Lung (tissue), 11 donors: ENCODE measurements at regions not wholly inside any gene's neighbourhood (a gene's known extent, or its start where the extent isn't known, plus 50 kb on each side); places are given as distances from the start of the nearest gene placed in this dataset.

ENCODE experiments used
- ATAC-seq: fragments of 200-7000 bp; cut with Tn5 transposase; one replicate; pipeline ENCODE4 v1.9.1; 2020; ENCODE audit warnings: moderate number of reproducible peaks; ENCODE audit not compliant: insufficient read depth, low FRiP score
- DNase-seq, 3 donors: peaks; one replicate each; pipeline ENCODE4 v3.0.0-alpha.2; 2013 to 2017
- H3K27ac ChIP-seq, 2 donors: one replicate each; pipeline ENCODE4 v1.5.1; 2013; ENCODE audit warnings: mild to moderate bottlenecking in 2 of 2, moderate library complexity in 2 of 2, control low read depth in 1 of 2, inconsistent platforms in 1 of 2, low read depth in 1 of 2, low read length in 1 of 2
- H3K27me3 ChIP-seq, 3 donors: one replicate each; pipeline ENCODE4 v1.5.1; 2013; ENCODE audit warnings: low read length in 2 of 3; ENCODE audit not compliant: control insufficient read depth in 3 of 3, insufficient read depth in 3 of 3
- H3K36me3 ChIP-seq, 4 donors: one replicate each; pipeline ENCODE4 v1.5.1; 2013; ENCODE audit warnings: low read length in 4 of 4, mild to moderate bottlenecking in 1 of 4, moderate library complexity in 1 of 4; ENCODE audit not compliant: control insufficient read depth in 4 of 4, insufficient read depth in 4 of 4
- H3K4me1 ChIP-seq, 5 donors: one replicate each; pipeline ENCODE4 v1.5.1; 2013; ENCODE audit warnings: low read length in 5 of 5, mild to moderate bottlenecking in 2 of 5, moderate library complexity in 1 of 5; ENCODE audit not compliant: control insufficient read depth in 5 of 5, insufficient read depth in 5 of 5
- H3K4me3 ChIP-seq: one replicate; pipeline ENCODE4 v1.5.1; 2013; ENCODE audit warnings: mild to moderate bottlenecking, control low read depth, moderate library complexity
- H3K9ac ChIP-seq, 2 donors: one replicate each; pipeline ENCODE4 v1.5.1; 2013; ENCODE audit warnings: low read length in 2 of 2, control low read depth in 1 of 2; ENCODE audit not compliant: insufficient read depth in 1 of 2
- H3K9me3 ChIP-seq, 4 donors: one replicate each; pipeline ENCODE4 v1.5.1; 2013; ENCODE audit warnings: low read length in 3 of 4, mild to moderate bottlenecking in 1 of 4, moderate library complexity in 1 of 4; ENCODE audit not compliant: control insufficient read depth in 4 of 4, insufficient read depth in 3 of 4
- WGBS, 2 donors: extraction: QIAGEN DNeasy Blood & Tissue Kit; methylation state at CpG; one replicate each; pipeline ENCODE4 v1.1.7; 2013; 5-methylcytosine and 5-hydroxymethylcytosine counted together
- TF ChIP-seq, protein P1 (sequence below): IDR thresholded peaks from 2 replicates; pipeline ENCODE4 v1.5.1; 2012; ENCODE audit warnings: mild to moderate bottlenecking; ENCODE audit errors: control extremely low read depth, extremely low read depth
- donor health status: control.
- donor health status: control.
- donor health status: Bipolar disorder and iron deficiency.
- donor health status: healthy.
- donor health status: DM: yes; HTN: yes; CAD: no.

DNA sequence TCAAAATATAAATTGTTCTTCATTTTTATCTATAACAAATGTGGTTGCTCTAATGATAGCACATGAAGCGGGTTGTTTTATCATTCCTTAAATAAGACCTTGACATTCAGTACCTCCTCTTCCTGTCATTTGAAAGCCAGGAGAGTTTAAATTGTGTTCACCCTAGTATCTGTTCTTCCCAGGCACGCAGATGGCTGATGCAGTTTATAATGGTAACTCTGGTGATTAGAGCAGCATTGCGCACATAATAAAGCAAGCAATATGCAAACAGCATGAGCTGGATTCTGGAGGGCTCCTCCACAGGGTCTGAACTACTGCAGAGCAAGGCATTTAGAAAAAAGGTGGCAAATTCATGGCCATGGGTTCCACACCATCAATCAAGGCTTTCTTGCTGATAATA, 307.8 kb downstream of the ENC1 start:
- H3K9me3 ChIP-seq = no peaks in the 10 kb centered on the region
- peaks cover 0 to 5% (median 0%) of the 10 kb centered on the region in 5 donors for H3K4me1 ChIP-seq
- no peak for DNase-seq
- no peaks in the 10 kb centered on the region for H3K36me3 ChIP-seq
- WGBS, 2 donors = 78 to 88% methylated on average over 3 of the region's 3 CpGs
- TF ChIP-seq, protein P1, sequence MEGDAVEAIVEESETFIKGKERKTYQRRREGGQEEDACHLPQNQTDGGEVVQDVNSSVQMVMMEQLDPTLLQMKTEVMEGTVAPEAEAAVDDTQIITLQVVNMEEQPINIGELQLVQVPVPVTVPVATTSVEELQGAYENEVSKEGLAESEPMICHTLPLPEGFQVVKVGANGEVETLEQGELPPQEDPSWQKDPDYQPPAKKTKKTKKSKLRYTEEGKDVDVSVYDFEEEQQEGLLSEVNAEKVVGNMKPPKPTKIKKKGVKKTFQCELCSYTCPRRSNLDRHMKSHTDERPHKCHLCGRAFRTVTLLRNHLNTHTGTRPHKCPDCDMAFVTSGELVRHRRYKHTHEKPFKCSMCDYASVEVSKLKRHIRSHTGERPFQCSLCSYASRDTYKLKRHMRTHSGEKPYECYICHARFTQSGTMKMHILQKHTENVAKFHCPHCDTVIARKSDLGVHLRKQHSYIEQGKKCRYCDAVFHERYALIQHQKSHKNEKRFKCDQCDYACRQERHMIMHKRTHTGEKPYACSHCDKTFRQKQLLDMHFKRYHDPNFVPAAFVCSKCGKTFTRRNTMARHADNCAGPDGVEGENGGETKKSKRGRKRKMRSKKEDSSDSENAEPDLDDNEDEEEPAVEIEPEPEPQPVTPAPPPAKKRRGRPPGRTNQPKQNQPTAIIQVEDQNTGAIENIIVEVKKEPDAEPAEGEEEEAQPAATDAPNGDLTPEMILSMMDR = no peak
- no peaks in the 10 kb centered on the region for H3K27me3 ChIP-seq
- no peak overlapping the region for H3K27ac ChIP-seq
- H3K4me3 ChIP-seq = no peak overlapping the region
- no peak for ATAC-seq
- H3K9ac ChIP-seq = no peak overlapping the region

DNA sequence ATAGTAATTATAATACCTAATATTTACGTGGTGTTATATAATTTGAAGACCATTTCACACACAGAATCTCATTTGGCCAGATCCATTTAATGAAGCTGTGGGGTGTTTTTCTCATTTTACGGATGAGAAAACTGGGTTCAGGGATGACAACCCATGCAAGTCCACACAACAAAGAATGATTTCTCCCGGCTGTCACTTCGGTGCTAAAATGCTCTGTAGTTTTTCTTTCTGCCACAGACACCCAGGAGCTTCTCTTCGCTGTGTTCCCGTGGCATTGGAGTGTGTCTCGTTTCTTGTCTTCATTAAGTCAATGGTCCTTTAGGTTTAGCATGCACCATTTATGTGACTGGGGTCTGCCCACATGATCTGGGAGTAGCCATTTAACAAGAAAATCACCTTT, 308.5 kb downstream of the ENC1 start:
- Histone ChIP-seq H3K36me3 (no peaks in the 10 kb centered on the region), H3K27ac (no peak overlapping the region), H3K4me3 (no peak overlapping the region), H3K9me3 (no peaks in the 10 kb centered on the region), H3K9ac (no peak overlapping the region), H3K4me1 (peaks cover 0 to 5% (median 1%) of the 10 kb centered on the region in 5 donors), H3K27me3 (no peaks in the 10 kb centered on the region)
- WGBS, 2 donors = 94 to 95% methylated on average over 7 of the region's 7 CpGs
- ATAC-seq = no peak
- no peak for DNase-seq
- TF ChIP-seq, protein P1 = no peak

DNA sequence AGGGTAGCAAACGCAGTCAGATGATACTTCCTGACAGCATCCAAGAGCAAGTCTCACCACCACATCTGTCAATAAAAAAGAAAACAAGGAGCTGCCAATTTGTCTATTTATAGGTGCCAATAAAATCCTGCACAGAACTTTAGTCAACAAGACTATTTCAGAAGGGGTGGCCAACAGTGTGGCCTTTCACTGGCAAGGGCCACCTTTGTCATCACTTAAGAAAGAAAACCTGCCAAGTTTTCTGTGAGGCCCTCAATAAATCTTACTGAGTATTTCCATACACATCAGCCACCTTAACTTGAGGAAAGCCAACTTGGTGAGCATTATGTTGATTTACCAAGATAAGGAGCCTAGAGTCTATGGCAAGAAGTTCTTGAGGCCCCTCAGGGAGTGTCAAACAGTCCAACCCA, 312.3 kb downstream of the ENC1 start:
- DNase-seq = no peak
- TF ChIP-seq, protein P1 = no peak
- no peak for ATAC-seq
- no peak overlapping the region for H3K27ac ChIP-seq
- no peaks in the 10 kb centered on the region for H3K36me3 ChIP-seq
- H3K9ac ChIP-seq = no peak overlapping the region
- peaks cover 0 to 13% (median 6%) of the 10 kb centered on the region in 5 donors for H3K4me1 ChIP-seq
- H3K9me3 ChIP-seq = no peaks in the 10 kb centered on the region
- H3K4me3 ChIP-seq = no peak overlapping the region
- H3K27me3 ChIP-seq = no peaks in the 10 kb centered on the region
- 77 to 91% methylated on average over 1 of the region's 1 CpG for WGBS, 2 donors

DNA sequence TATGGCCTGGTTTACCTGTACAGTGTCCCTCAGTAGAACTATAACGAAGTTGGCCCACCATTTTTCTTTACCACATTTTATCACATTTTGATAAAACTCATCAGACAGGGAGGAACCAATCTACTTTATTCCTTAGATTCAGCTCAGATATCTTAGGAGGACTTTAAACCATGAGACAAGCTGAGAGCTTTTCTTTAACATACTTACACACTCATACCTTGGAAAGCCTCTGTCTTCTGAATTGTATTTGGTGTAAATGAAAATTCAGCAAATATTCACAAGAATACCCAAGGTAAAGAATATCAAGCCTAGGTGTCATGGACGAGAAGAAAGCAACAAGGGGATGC, 313.2 kb downstream of the ENC1 start:
- Histone ChIP-seq H3K4me3 (no peak overlapping the region), H3K9me3 (no peaks in the 10 kb centered on the region), H3K9ac (no peak overlapping the region), H3K27me3 (no peaks in the 10 kb centered on the region), H3K27ac (no peak overlapping the region), H3K36me3 (no peaks in the 10 kb centered on the region), H3K4me1 (peaks cover 0 to 13% (median 6%) of the 10 kb centered on the region in 5 donors)
- DNase-seq (no peak), ATAC-seq (no peak)
- TF ChIP-seq, protein P1 = no peak
- 69 to 73% methylated on average over 2 of the region's 2 CpGs for WGBS, 2 donors
